Endothelial cell of umbilical vein (primary cell): ENCODE measurements at regions not wholly inside any gene's neighbourhood (a gene's known extent, or its start where the extent isn't known, plus 50 kb on each side); places are given as distances from the start of the nearest gene placed in this dataset.

ENCODE experiments used
- BruUV-seq: library from RNA; stranded (reverse); fragments of 400-500 nt; replicated peaks from 2 replicates; lab custom pipeline; 2021; lab: Mats Ljungman, UMichigan
- CTCF ChIA-PET: fragments of 300-600, 350-600 bp; sonication (Branson Sonifier 250); formaldehyde crosslinking; loops from one replicate; lab custom pipeline; 2021; ENCODE audit warnings: antibody characterized with exemption, inconsistent platforms; lab: Charles Lee
- POLR2A ChIA-PET: fragments of 300-600, 350-600 bp; sonication (Branson Sonifier 250); formaldehyde crosslinking; loops from one replicate; lab custom pipeline; 2021; ENCODE audit warnings: antibody characterized with exemption, inconsistent platforms; lab: Charles Lee
- DNase-seq: peaks from one replicate; pipeline ENCODE4 v3.0.0-alpha.2; 2011; ENCODE audit warnings: low read depth, low spot score
- FAIRE-seq: peaks from 2 replicates; lab custom pipeline; 2011; peaks lifted over from hg19 to GRCh38; lab: Jason Lieb, UNC
- H2AFZ ChIP-seq: 2 replicates; pipeline ENCODE4 v1.6.0; 2012; ENCODE audit warnings: low read depth, low read length, control low read depth, inconsistent platforms
- H3K27ac ChIP-seq: 2 replicates; pipeline ENCODE4 v1.5.1; 2011; ENCODE audit warnings: low read depth, mild to moderate bottlenecking, control low read depth, low read length, moderate library complexity; ENCODE audit not compliant: insufficient read depth
- H3K27me3 ChIP-seq, 2 experiments: 2 replicates each; pipeline versions ENCODE4 v1.6.0 to v1.6.1; 2011; ENCODE audit warnings: low read length in 2 of 2, mixed read lengths in 1 of 2; ENCODE audit not compliant: control insufficient read depth in 2 of 2, insufficient read depth in 2 of 2
- H3K36me3 ChIP-seq, 2 experiments: 2 replicates in 1 of 2; 3 replicates in 1 of 2; pipeline ENCODE4 v1.5.1; 2011; ENCODE audit warnings: low read length in 2 of 2, mild to moderate bottlenecking in 1 of 2, moderate library complexity in 1 of 2; ENCODE audit not compliant: control insufficient read depth in 2 of 2, insufficient read depth in 2 of 2; ENCODE audit errors: extremely low read depth in 1 of 2
- H3K4me1 ChIP-seq: 3 replicates; pipeline ENCODE4 v1.5.1; 2011; ENCODE audit warnings: mild to moderate bottlenecking, low read length; ENCODE audit not compliant: control insufficient read depth, insufficient read depth; ENCODE audit errors: extremely low read depth
- H3K4me2 ChIP-seq: 2 replicates; pipeline ENCODE4 v1.6.1; 2011; ENCODE audit warnings: low read length, control low read depth, mixed read lengths; ENCODE audit not compliant: insufficient read depth
- H3K4me3 ChIP-seq, 3 experiments: fragments of 200-600 bp in 1 of 3; sonication (generic), shearing (Covaris generic) in 1 of 3; replicated peaks in 1 of 3; 2 replicates each; pipeline ENCODE4 v1.5.1; 2011 to 2016; ENCODE audit warnings: control low read depth in 3 of 3, low read length in 3 of 3, mild to moderate bottlenecking in 2 of 3, inconsistent platforms in 1 of 3, low read depth in 1 of 3, moderate library complexity in 1 of 3; ENCODE audit not compliant: insufficient read depth in 1 of 3
- H3K79me2 ChIP-seq: 2 replicates; pipeline ENCODE4 v1.6.0; 2012; ENCODE audit warnings: low read length, inconsistent platforms; ENCODE audit not compliant: control insufficient read depth, insufficient read depth
- H3K9ac ChIP-seq: replicated peaks from 2 replicates; pipeline ENCODE3; 2011; ENCODE audit warnings: low read length, control low read depth; ENCODE audit not compliant: insufficient read depth; ENCODE audit errors: extremely low read depth
- H3K9me1 ChIP-seq: replicated peaks from 3 replicates; pipeline ENCODE4 v1.6.0; 2011; ENCODE audit warnings: mild to moderate bottlenecking, low read length; ENCODE audit not compliant: control insufficient read depth, insufficient read depth; ENCODE audit errors: extremely low read depth
- H3K9me3 ChIP-seq: replicated peaks from 2 replicates; pipeline ENCODE4 v1.5.1; 2012; ENCODE audit warnings: low read length, inconsistent platforms; ENCODE audit not compliant: control insufficient read depth, insufficient read depth
- H4K20me1 ChIP-seq: replicated peaks from 2 replicates; pipeline ENCODE3; 2011; ENCODE audit warnings: mild to moderate bottlenecking, low read length; ENCODE audit not compliant: control insufficient read depth, insufficient read depth; ENCODE audit errors: extremely low read depth
- CTCF ChIP-seq, 2 donors: IDR thresholded peaks; 1 replicate in 1 of 2; 2 replicates in 1 of 2; pipeline ENCODE4 v1.5.1; 2011; ENCODE audit warnings: low read length in 2 of 2, mild to moderate bottlenecking in 2 of 2, moderate library complexity in 2 of 2, control low read depth in 1 of 2, inconsistent platforms in 1 of 2, low read depth in 1 of 2; ENCODE audit not compliant: insufficient read depth in 1 of 2; ENCODE audit errors: extremely low read depth in 1 of 2
- EZH2 ChIP-seq: IDR thresholded peaks from 2 replicates; pipeline ENCODE4 v1.6.1; 2012; ENCODE audit warnings: borderline replicate concordance, low read depth, mild to moderate bottlenecking, moderate library complexity, low read length, inconsistent platforms; ENCODE audit not compliant: severe bottlenecking
- FOS ChIP-seq: IDR thresholded peaks from 2 replicates; pipeline ENCODE4 v1.6.1; 2011; ENCODE audit warnings: mild to moderate bottlenecking, low read length, moderate library complexity, borderline replicate concordance; ENCODE audit not compliant: insufficient read depth
- GATA2 ChIP-seq: IDR thresholded peaks from 2 replicates; pipeline ENCODE4 v1.7.0; 2011; ENCODE audit warnings: low read depth, mild to moderate bottlenecking, moderate library complexity, mixed read lengths, low read length; ENCODE audit not compliant: insufficient read length, insufficient read depth
- JUN ChIP-seq: IDR thresholded peaks from 2 replicates; pipeline ENCODE4 v1.6.1; 2011; ENCODE audit warnings: borderline replicate concordance, low read depth; ENCODE audit not compliant: insufficient read length, insufficient read depth
- MYC ChIP-seq: IDR thresholded peaks from one replicate; pipeline ENCODE4 v1.6.1; 2011; ENCODE audit warnings: mild to moderate bottlenecking, low read depth, low read length
- POLR2A ChIP-seq: IDR thresholded peaks from 2 replicates; pipeline ENCODE4 v1.6.1; 2012; ENCODE audit warnings: low read depth, mild to moderate bottlenecking, control low read depth, low read length
- POLR2AphosphoS5 ChIP-seq: IDR thresholded peaks from 2 replicates; pipeline ENCODE4 v1.6.1; 2012; ENCODE audit warnings: low read depth, mild to moderate bottlenecking, control low read depth, low read length, moderate library complexity; ENCODE audit not compliant: insufficient read depth
- dilution Hi-C: fragments of 300-500 bp; cut with MboI; formaldehyde crosslinking; loops from one replicate; pipeline ENCODE4 v1.15.0; 2019; ENCODE audit warnings: low sequenced_read_pairs; ENCODE audit not compliant: extremely low pct_ligation_motif_present
- intact Hi-C: fragments of 100-400 bp; cut with micrococcal nuclease; formaldehyde crosslinking; loops from one replicate; pipeline ENCODE4 v1.10.0; 2022
- TF ChIP-seq, protein P1 (sequence below): IDR thresholded peaks from 2 replicates; pipeline ENCODE4 v1.6.1; 2011; ENCODE audit not compliant: insufficient read depth, insufficient read length

GRCh38 chr1:235025422-235025984, 103.1 kb downstream of the TOMM20 start:
- dilution Hi-C loops (no loop called here), intact Hi-C loops (no loop called here)
- Histone ChIP-seq H2AFZ (no peak overlapping the region), H3K4me2 (no peak overlapping the region), H3K9ac (no peak overlapping the region), H3K9me3 (no peaks in the 10 kb centered on the region), H3K27ac (no peak overlapping the region), H3K4me1 (no peaks in the 10 kb centered on the region), H3K27me3 (no peaks in the 10 kb centered on the region), H3K9me1 (no peaks in the 10 kb centered on the region), H3K4me3 (no peak overlapping the region), H4K20me1 (no peaks in the 10 kb centered on the region), H3K79me2 (no peaks in the 10 kb centered on the region), H3K36me3 (no peaks in the 10 kb centered on the region)
- TF ChIP-seq EZH2 (no peak), JUN (no peak), GATA2 (no peak), FOS (no peak), MYC (no peak), POLR2AphosphoS5 (no peak), POLR2A (no peak), CTCF (IDR thresholded peaks at IDR 0.05; ENCODE audit: extremely low read depth in 1 of 2, insufficient read depth in 1 of 2, low read depth in 1 of 2, low read length in 2 of 2) (no peak)
- TF ChIP-seq, protein P1, sequence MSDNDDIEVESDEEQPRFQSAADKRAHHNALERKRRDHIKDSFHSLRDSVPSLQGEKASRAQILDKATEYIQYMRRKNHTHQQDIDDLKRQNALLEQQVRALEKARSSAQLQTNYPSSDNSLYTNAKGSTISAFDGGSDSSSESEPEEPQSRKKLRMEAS: no peak
- no peak for DNase-seq
- POLR2A ChIA-PET: no interaction called here
- CTCF ChIA-PET: interaction anchor here (0.6 to 1.9 kb wide), 3 partner anchors 9 to 32 kb away, joined by 3 to 5 read pairs (median 4); no protein-coding TSS in a partner anchor
- no TSS peak for BruUV-seq
- FAIRE-seq: no peak
